GM21529 (cell line): ENCODE measurements at regions not wholly inside any gene's neighbourhood (a gene's known extent, or its start where the extent isn't known, plus 50 kb on each side); places are given as distances from the start of the nearest gene placed in this dataset.

ENCODE experiments used
- ATAC-seq: cut with Tn5 transposase; IDR thresholded peaks from one replicate; pipeline ENCODE4 v1.9.1; 2021; ENCODE audit not compliant: unreplicated experiment

GRCh38 chr2:29974086-29974485 lies 52.7 kb upstream of the ALK start:
- no peak for ATAC-seq

GRCh38 chr2:29977284-29977683 lies 55.9 kb upstream of the ALK start:
- no peak for ATAC-seq

- no peak for ATAC-seq
These were observed 60.0 kb upstream of the ALK start for GRCh38 chr2:29981402-29981801.

GRCh38 chr2:29983308-29983707 lies 61.9 kb upstream of the ALK start:
- ATAC-seq: no peak

GRCh38 chr2:29987146-29987545 lies 65.8 kb upstream of the ALK start:
- ATAC-seq: no peak

GRCh38 chr2:29990129-29990528 lies 68.7 kb upstream of the ALK start:
- no peak for ATAC-seq

GRCh38 chr2:29991086-29991485 lies 69.7 kb upstream of the ALK start:
- ATAC-seq: no peak

- ATAC-seq: no peak
These were observed 73.9 kb upstream of the ALK start for GRCh38 chr2:29995241-29995640.

- ATAC-seq: no peak
These were observed 81.7 kb upstream of the ALK start for GRCh38 chr2:30003128-30003527.

- peak; percentile 92 for ATAC-seq
These were observed 101.2 kb upstream of the ALK start for GRCh38 chr2:30022444-30023071.

- no peak for ATAC-seq
These were observed 102.9 kb upstream of the ALK start for GRCh38 chr2:30024281-30024680.

GRCh38 chr2:30026091-30027055 lies 105.0 kb upstream of the ALK start:
- ATAC-seq: no peak

- no peak for ATAC-seq
These were observed 108.4 kb upstream of the ALK start for GRCh38 chr2:30029804-30030203.

- ATAC-seq: no peak
These were observed 109.0 kb upstream of the ALK start for GRCh38 chr2:30030361-30030760.

- no peak for ATAC-seq
These were observed 109.8 kb upstream of the ALK start for GRCh38 chr2:30031184-30031583.

GRCh38 chr2:30034052-30034775 lies 112.6 kb upstream of the YPEL5 start:
- ATAC-seq: no peak

- no peak for ATAC-seq
These were observed 109.8 kb upstream of the YPEL5 start for GRCh38 chr2:30037016-30037415.

GRCh38 chr2:30038419-30038818 lies 108.4 kb upstream of the YPEL5 start:
- ATAC-seq: no peak

GRCh38 chr2:30039101-30039500 lies 107.7 kb upstream of the YPEL5 start:
- ATAC-seq: no peak

GRCh38 chr2:30040147-30040546 lies 106.7 kb upstream of the YPEL5 start:
- no peak for ATAC-seq

- no peak for ATAC-seq
These were observed 104.9 kb upstream of the YPEL5 start for GRCh38 chr2:30041884-30042283.

GRCh38 chr2:30046396-30046795 lies 100.4 kb upstream of the YPEL5 start:
- ATAC-seq: no peak
